SK-N-SH (cell line): ENCODE measurements at regions not wholly inside any gene's neighbourhood (a gene's known extent, or its start where the extent isn't known, plus 50 kb on each side); places are given as distances from the start of the nearest gene placed in this dataset.

Source experiments
- CTCF ChIA-PET: fragments of 300-600, 350-600 bp; formaldehyde crosslinking; extraction: SDS; loops from one replicate; lab custom pipeline; 2021; lab: Yijun Ruan, JAX
- POLR2A ChIA-PET: fragments of 350-600 bp; sonication (Branson Sonifier 250); formaldehyde crosslinking; extraction: SDS; loops from one replicate; lab custom pipeline; 2020; ENCODE audit warnings: antibody characterized with exemption, inconsistent platforms; lab: Yijun Ruan, JAX
- DNase-seq: peaks from one replicate; pipeline ENCODE4 v3.0.0; 2012
- H2AFZ ChIP-seq: fragments of 200-600 bp; sonication (generic); 2 replicates; pipeline ENCODE4 v1.8.1; 2016; ENCODE audit warnings: antibody characterized with exemption, mild to moderate bottlenecking, low read depth
- H3F3A ChIP-seq: fragments of 200-600 bp; sonication (generic); replicated peaks from 2 replicates; pipeline ENCODE3; 2016; ENCODE audit warnings: antibody characterized with exemption, mild to moderate bottlenecking; ENCODE audit not compliant: insufficient read depth
- H3K27ac ChIP-seq, 2 experiments: fragments of 200-500 bp in 1 of 2; fragments of 200-600 bp in 1 of 2; sonication (Bioruptor generic) in 1 of 2; sonication (generic), shearing (Covaris generic) in 1 of 2; 2 replicates each; pipeline versions ENCODE4 v1.5.1 to v1.6.1; 2014 to 2016; ENCODE audit warnings: low read depth in 2 of 2, inconsistent platforms in 1 of 2, low read length in 1 of 2, mild to moderate bottlenecking in 1 of 2, mixed read lengths in 1 of 2
- H3K27me3 ChIP-seq: fragments of 200-600 bp; sonication (generic), shearing (Covaris generic); 2 replicates; pipeline ENCODE4 v1.6.1; 2016; ENCODE audit warnings: mixed run types; ENCODE audit not compliant: insufficient read depth
- H3K36me3 ChIP-seq, 2 experiments: fragments of 200-500 bp in 1 of 2; fragments of 200-600 bp in 1 of 2; sonication (Bioruptor generic) in 1 of 2; sonication (generic) in 1 of 2; replicated peaks in 1 of 2; 2 replicates each; pipeline versions ENCODE3 to v1.5.1; 2014 to 2016; ENCODE audit warnings: low read length in 1 of 2, mild to moderate bottlenecking in 1 of 2; ENCODE audit not compliant: insufficient read depth in 2 of 2, control insufficient read depth in 1 of 2
- H3K4me1 ChIP-seq, 2 experiments: fragments of 200-500 bp in 1 of 2; fragments of 200-600 bp in 1 of 2; sonication (Bioruptor generic) in 1 of 2; sonication (generic), shearing (Covaris generic) in 1 of 2; 2 replicates each; pipeline versions ENCODE4 v1.5.1 to v1.6.1; 2014 to 2016; ENCODE audit warnings: low read depth in 1 of 2, low read length in 1 of 2, mixed run types in 1 of 2; ENCODE audit not compliant: insufficient read depth in 2 of 2, control insufficient read depth in 1 of 2
- H3K4me2 ChIP-seq: fragments of 200-600 bp; sonication (generic), shearing (Covaris generic); 2 replicates; pipeline ENCODE4 v1.6.1; 2017; ENCODE audit warnings: mixed run types
- H3K4me3 ChIP-seq, 2 experiments: fragments of 200-500 bp in 1 of 2; fragments of 200-600 bp in 1 of 2; sonication (Bioruptor generic) in 1 of 2; sonication (generic), shearing (Covaris generic) in 1 of 2; 2 replicates each; pipeline versions ENCODE4 v1.5.1 to v1.8.1; 2014 to 2016; ENCODE audit warnings: low read depth in 2 of 2, inconsistent platforms in 1 of 2, low read length in 1 of 2, mild to moderate bottlenecking in 1 of 2, mixed read lengths in 1 of 2, moderate library complexity in 1 of 2
- H3K79me2 ChIP-seq: fragments of 200-600 bp; sonication (generic); 2 replicates; pipeline ENCODE4 v1.8.1; 2017; ENCODE audit warnings: mild to moderate bottlenecking; ENCODE audit not compliant: insufficient read depth
- H3K9ac ChIP-seq: fragments of 200-600 bp; sonication (generic); 2 replicates; pipeline ENCODE4 v1.6.1; 2017; ENCODE audit warnings: mixed run types
- H3K9me2 ChIP-seq: fragments of 200-600 bp; sonication (generic); 2 replicates; pipeline ENCODE4 v1.6.1; 2017; ENCODE audit warnings: mixed run types
- H3K9me3 ChIP-seq: fragments of 200-600 bp; sonication (generic); 2 replicates; pipeline ENCODE4 v1.6.1; 2017; ENCODE audit warnings: mixed run types, mild to moderate bottlenecking, moderate library complexity
- H4K20me1 ChIP-seq: fragments of 200-600 bp; sonication (generic); 2 replicates; pipeline ENCODE4 v1.6.1; 2017; ENCODE audit warnings: mild to moderate bottlenecking, mixed run types; ENCODE audit not compliant: insufficient read depth
- GABPA ChIP-seq: IDR thresholded peaks from 2 replicates; pipeline ENCODE4 v1.4.0; 2012; ENCODE audit warnings: low read depth, mild to moderate bottlenecking
- GATA2 ChIP-seq: sonication (generic); formaldehyde crosslinking; IDR thresholded peaks from 2 replicates; pipeline ENCODE4 v1.5.0; 2020; ENCODE audit warnings: mild to moderate bottlenecking, missing genetic modification reagents
- MEF2A ChIP-seq: IDR thresholded peaks from 2 replicates; pipeline ENCODE4 v1.4.0; 2012; ENCODE audit warnings: low read depth, borderline replicate concordance
- MXI1 ChIP-seq: IDR thresholded peaks from 2 replicates; pipeline ENCODE4 v1.6.1; 2012; ENCODE audit warnings: mild to moderate bottlenecking, low read depth, low read length, improper control_type of control experiment
- NFIC ChIP-seq: IDR thresholded peaks from 2 replicates; pipeline ENCODE4 v1.4.0; 2012; ENCODE audit warnings: borderline replicate concordance
- NRF1 ChIP-seq: IDR thresholded peaks from 2 replicates; pipeline ENCODE4 v1.6.1; 2012; ENCODE audit warnings: low read depth, mild to moderate bottlenecking, low read length
- RAD21 ChIP-seq: IDR thresholded peaks from 2 replicates; pipeline ENCODE4 v1.6.1; 2012; ENCODE audit warnings: mild to moderate bottlenecking, low read length
- RCOR1 ChIP-seq: fragments of 150-350 bp; IDR thresholded peaks from 2 replicates; pipeline ENCODE4 v1.6.1; 2017; ENCODE audit warnings: antibody characterized with exemption, low read length
- RFX5 ChIP-seq: IDR thresholded peaks from 2 replicates; pipeline ENCODE4 v1.6.1; 2012; ENCODE audit warnings: mild to moderate bottlenecking, improper control_type of control experiment, low read length
- RXRA ChIP-seq: IDR thresholded peaks from 2 replicates; pipeline ENCODE4 v1.4.0; 2012; ENCODE audit warnings: low read depth, mild to moderate bottlenecking, borderline replicate concordance
- SIN3A ChIP-seq: IDR thresholded peaks from 2 replicates; pipeline ENCODE4 v1.6.1; 2012; ENCODE audit warnings: low read depth, mild to moderate bottlenecking, low read length, moderate library complexity, borderline replicate concordance
- SMC3 ChIP-seq: IDR thresholded peaks from 2 replicates; pipeline ENCODE4 v1.6.1; 2012; ENCODE audit warnings: low read depth, low read length, improper control_type of control experiment
- TAF1 ChIP-seq: IDR thresholded peaks from 2 replicates; pipeline ENCODE4 v1.6.1; 2012; ENCODE audit warnings: low read depth, mild to moderate bottlenecking, low read length, moderate library complexity, borderline replicate concordance
- TEAD4 ChIP-seq: IDR thresholded peaks from 2 replicates; pipeline ENCODE4 v1.4.0; 2012; ENCODE audit warnings: mild to moderate bottlenecking, borderline replicate concordance; ENCODE audit not compliant: insufficient read depth
- YY1 ChIP-seq: IDR thresholded peaks from 2 replicates; pipeline ENCODE4 v1.4.0; 2012; ENCODE audit warnings: low read depth, mild to moderate bottlenecking
- WGBS: methylation state at CpG from one replicate; pipeline ENCODE4 v1.1.6; 2017; ENCODE audit warnings: low lambda C conversion rate; 5-methylcytosine and 5-hydroxymethylcytosine counted together
- TF ChIP-seq, protein P1 (sequence below): IDR thresholded peaks from 2 replicates; pipeline ENCODE4 v1.4.0; 2012; ENCODE audit warnings: low read depth
- TF ChIP-seq, protein P2 (sequence below): IDR thresholded peaks from 2 replicates; pipeline ENCODE4; 2012
- TF ChIP-seq, protein P3 (sequence below): fragments of 150-350 bp; IDR thresholded peaks from 2 replicates; pipeline ENCODE4 v1.6.1; 2016; ENCODE audit warnings: mild to moderate bottlenecking, low read depth, low read length
- TF ChIP-seq, protein P4 (sequence below): IDR thresholded peaks from 2 replicates; pipeline ENCODE4 v1.4.0; 2012; ENCODE audit warnings: low read depth, borderline replicate concordance
- TF ChIP-seq, protein P5 (sequence below): fragments of 150-350 bp; IDR thresholded peaks from 2 replicates; pipeline ENCODE4 v1.6.1; 2017; ENCODE audit warnings: antibody characterized with exemption, low read length, low read depth, borderline replicate concordance
- TF ChIP-seq, protein P6 (sequence below): IDR thresholded peaks from 2 replicates; pipeline ENCODE4 v1.6.1; 2012; ENCODE audit warnings: mild to moderate bottlenecking, low read depth, low read length, moderate library complexity

DNA sequence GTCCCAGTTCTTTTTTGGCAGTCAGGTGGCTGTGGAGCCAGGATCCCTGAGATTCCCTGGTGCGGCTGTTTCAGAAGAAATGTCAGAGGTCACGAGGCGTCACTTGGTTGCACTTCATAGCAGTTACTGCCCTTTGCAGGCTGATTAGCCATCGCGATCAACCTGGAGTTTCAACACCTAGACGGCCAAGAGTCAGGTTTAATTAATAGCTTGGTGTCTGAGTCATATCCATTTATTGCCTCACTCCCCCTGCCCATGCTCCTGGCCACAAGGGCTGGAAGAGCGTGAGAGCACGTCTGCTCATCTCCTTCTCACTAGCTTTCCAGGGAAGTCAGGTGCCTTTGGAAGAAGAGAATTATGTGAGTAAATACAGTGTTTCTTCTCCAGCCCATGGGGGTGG, 552.3 kb downstream of the TSN start:
- H3K9me2 ChIP-seq = no peaks in the 10 kb centered on the region
- H3K9me3 ChIP-seq = peaks cover 5% of the 10 kb centered on the region; the same call in 1 of the 2 replicates
- no peak overlapping the region for H3K4me3 ChIP-seq
- no peak for DNase-seq
- H3K36me3 ChIP-seq = no peaks in the 10 kb centered on the region
- no peaks in the 10 kb centered on the region for H4K20me1 ChIP-seq
- no peaks in the 10 kb centered on the region for H3F3A ChIP-seq
- CTCF ChIA-PET = no interaction called here
- no peaks in the 10 kb centered on the region for H3K27me3 ChIP-seq
- no peak overlapping the region for H2AFZ ChIP-seq
- H3K27ac ChIP-seq = no peak overlapping the region
- no peak overlapping the region for H3K4me2 ChIP-seq
- H3K9ac ChIP-seq = no peak overlapping the region
- 37% methylated on average over 8 of the region's 8 CpGs for WGBS
- H3K79me2 ChIP-seq = no peaks in the 10 kb centered on the region
- POLR2A ChIA-PET = no interaction called here
- no peaks in the 10 kb centered on the region for H3K4me1 ChIP-seq
- TF ChIP-seq SMC3 (no peak), GATA2 (CRISPR knock-in tag) (no peak), SIN3A (no peak), NFIC (no peak)
- TF ChIP-seq, protein P1, sequence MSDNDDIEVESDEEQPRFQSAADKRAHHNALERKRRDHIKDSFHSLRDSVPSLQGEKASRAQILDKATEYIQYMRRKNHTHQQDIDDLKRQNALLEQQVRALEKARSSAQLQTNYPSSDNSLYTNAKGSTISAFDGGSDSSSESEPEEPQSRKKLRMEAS = no peak
- TF ChIP-seq, protein P2, sequence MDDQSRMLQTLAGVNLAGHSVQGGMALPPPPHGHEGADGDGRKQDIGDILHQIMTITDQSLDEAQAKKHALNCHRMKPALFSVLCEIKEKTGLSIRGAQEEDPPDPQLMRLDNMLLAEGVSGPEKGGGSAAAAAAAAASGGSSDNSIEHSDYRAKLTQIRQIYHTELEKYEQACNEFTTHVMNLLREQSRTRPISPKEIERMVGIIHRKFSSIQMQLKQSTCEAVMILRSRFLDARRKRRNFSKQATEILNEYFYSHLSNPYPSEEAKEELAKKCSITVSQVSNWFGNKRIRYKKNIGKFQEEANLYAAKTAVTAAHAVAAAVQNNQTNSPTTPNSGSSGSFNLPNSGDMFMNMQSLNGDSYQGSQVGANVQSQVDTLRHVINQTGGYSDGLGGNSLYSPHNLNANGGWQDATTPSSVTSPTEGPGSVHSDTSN = no peak

DNA sequence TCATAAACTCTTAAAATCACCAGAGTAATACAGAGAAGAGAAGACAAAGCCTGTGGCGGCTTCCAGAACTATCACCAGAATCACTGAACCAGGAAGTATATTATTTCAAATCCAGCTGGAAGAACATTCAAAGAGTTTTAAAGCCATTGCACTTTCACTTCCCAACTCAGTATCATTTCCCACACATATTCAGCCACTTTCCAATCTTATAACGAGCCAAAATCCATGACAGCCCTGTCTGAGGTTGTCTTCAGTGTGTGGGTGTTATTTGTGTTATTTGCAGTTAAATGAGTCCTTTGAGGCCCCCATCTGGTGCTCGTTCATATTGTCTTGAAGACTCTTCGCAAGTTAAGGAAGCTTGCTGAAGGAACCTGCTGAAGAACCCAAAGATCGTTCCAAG, 559.9 kb downstream of the TSN start:
- WGBS = 23% methylated on average over 5 of the region's 5 CpGs
- Histone ChIP-seq H3K27ac (no peak overlapping the region), H3K4me2 (no peak overlapping the region)
- TF ChIP-seq MXI1 = no peak
- no peak for TF ChIP-seq SIN3A
- no peak for TF ChIP-seq RCOR1
- TF ChIP-seq, protein P3, sequence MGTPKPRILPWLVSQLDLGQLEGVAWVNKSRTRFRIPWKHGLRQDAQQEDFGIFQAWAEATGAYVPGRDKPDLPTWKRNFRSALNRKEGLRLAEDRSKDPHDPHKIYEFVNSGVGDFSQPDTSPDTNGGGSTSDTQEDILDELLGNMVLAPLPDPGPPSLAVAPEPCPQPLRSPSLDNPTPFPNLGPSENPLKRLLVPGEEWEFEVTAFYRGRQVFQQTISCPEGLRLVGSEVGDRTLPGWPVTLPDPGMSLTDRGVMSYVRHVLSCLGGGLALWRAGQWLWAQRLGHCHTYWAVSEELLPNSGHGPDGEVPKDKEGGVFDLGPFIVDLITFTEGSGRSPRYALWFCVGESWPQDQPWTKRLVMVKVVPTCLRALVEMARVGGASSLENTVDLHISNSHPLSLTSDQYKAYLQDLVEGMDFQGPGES = no peak
- TF ChIP-seq, protein P4, sequence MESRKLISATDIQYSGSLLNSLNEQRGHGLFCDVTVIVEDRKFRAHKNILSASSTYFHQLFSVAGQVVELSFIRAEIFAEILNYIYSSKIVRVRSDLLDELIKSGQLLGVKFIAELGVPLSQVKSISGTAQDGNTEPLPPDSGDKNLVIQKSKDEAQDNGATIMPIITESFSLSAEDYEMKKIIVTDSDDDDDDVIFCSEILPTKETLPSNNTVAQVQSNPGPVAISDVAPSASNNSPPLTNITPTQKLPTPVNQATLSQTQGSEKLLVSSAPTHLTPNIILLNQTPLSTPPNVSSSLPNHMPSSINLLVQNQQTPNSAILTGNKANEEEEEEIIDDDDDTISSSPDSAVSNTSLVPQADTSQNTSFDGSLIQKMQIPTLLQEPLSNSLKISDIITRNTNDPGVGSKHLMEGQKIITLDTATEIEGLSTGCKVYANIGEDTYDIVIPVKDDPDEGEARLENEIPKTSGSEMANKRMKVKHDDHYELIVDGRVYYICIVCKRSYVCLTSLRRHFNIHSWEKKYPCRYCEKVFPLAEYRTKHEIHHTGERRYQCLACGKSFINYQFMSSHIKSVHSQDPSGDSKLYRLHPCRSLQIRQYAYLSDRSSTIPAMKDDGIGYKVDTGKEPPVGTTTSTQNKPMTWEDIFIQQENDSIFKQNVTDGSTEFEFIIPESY = no peak
- no peak for TF ChIP-seq MEF2A
- no peak for TF ChIP-seq RXRA
- TF ChIP-seq RFX5 = no peak
- TF ChIP-seq, protein P5, sequence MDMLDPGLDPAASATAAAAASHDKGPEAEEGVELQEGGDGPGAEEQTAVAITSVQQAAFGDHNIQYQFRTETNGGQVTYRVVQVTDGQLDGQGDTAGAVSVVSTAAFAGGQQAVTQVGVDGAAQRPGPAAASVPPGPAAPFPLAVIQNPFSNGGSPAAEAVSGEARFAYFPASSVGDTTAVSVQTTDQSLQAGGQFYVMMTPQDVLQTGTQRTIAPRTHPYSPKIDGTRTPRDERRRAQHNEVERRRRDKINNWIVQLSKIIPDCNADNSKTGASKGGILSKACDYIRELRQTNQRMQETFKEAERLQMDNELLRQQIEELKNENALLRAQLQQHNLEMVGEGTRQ = no peak
- TF ChIP-seq TEAD4 = no peak
- no peak for TF ChIP-seq TAF1
- TF ChIP-seq RAD21 = no peak
- no peak for TF ChIP-seq NRF1
- TF ChIP-seq GABPA = no peak
- TF ChIP-seq, protein P6, sequence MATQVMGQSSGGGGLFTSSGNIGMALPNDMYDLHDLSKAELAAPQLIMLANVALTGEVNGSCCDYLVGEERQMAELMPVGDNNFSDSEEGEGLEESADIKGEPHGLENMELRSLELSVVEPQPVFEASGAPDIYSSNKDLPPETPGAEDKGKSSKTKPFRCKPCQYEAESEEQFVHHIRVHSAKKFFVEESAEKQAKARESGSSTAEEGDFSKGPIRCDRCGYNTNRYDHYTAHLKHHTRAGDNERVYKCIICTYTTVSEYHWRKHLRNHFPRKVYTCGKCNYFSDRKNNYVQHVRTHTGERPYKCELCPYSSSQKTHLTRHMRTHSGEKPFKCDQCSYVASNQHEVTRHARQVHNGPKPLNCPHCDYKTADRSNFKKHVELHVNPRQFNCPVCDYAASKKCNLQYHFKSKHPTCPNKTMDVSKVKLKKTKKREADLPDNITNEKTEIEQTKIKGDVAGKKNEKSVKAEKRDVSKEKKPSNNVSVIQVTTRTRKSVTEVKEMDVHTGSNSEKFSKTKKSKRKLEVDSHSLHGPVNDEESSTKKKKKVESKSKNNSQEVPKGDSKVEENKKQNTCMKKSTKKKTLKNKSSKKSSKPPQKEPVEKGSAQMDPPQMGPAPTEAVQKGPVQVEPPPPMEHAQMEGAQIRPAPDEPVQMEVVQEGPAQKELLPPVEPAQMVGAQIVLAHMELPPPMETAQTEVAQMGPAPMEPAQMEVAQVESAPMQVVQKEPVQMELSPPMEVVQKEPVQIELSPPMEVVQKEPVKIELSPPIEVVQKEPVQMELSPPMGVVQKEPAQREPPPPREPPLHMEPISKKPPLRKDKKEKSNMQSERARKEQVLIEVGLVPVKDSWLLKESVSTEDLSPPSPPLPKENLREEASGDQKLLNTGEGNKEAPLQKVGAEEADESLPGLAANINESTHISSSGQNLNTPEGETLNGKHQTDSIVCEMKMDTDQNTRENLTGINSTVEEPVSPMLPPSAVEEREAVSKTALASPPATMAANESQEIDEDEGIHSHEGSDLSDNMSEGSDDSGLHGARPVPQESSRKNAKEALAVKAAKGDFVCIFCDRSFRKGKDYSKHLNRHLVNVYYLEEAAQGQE = no peak
- TF ChIP-seq YY1 = no peak

More for the DNA sequence above, 559.9 kb downstream of the TSN start:
- no peak overlapping the region for H3K4me3 ChIP-seq
- H3K9me2 ChIP-seq = no peaks in the 10 kb centered on the region
- no peaks in the 10 kb centered on the region for H3K9me3 ChIP-seq
- no peak overlapping the region for H2AFZ ChIP-seq
- no peaks in the 10 kb centered on the region for H3F3A ChIP-seq
- ChIA-PET POLR2A (no interaction called here), CTCF (no interaction called here)
- H3K4me1 ChIP-seq = no peaks in the 10 kb centered on the region
- no peaks in the 10 kb centered on the region for H4K20me1 ChIP-seq
- no peaks in the 10 kb centered on the region for H3K79me2 ChIP-seq
- DNase-seq = no peak
- H3K9ac ChIP-seq = no peak overlapping the region
- H3K27me3 ChIP-seq = no peaks in the 10 kb centered on the region
- no peaks in the 10 kb centered on the region for H3K36me3 ChIP-seq
